ENCODE measurements at regions not wholly inside any gene's neighbourhood (a gene's known extent, or its start where the extent isn't known, plus 50 kb on each side); places are given as distances from the start of the nearest gene placed in this dataset.

GRCh38 chr18:46386788-46387187 lies 270.2 kb downstream of the LOXHD1 start:
- Histone ChIP-seq H3K79me2 (ENCODE audit: low read length) (no peaks in the 10 kb centered on the region), H4K20me1 (ENCODE audit: low read length) (no peaks in the 10 kb centered on the region), H3K4me3 (ENCODE audit: low read length) (no peak overlapping the region), H3K4me2 (ENCODE audit: low read length) (no peak overlapping the region), H3F3A (ENCODE audit: low read length, unreplicated experiment) (no peaks in the 10 kb centered on the region), H2AFZ (ENCODE audit: low read length) (no peak overlapping the region), H3K9me2 (replicated peaks; ENCODE audit: low read length) (no peaks in the 10 kb centered on the region), H3K27ac (ENCODE audit: low read length) (no peak overlapping the region), H3K9ac (ENCODE audit: low read length) (no peak overlapping the region), H3K36me3 (ENCODE audit: low read depth, low read length) (no peaks in the 10 kb centered on the region), H3K4me1 (ENCODE audit: insufficient read depth, low read length) (no peaks in the 10 kb centered on the region), H3K9me3 (ENCODE audit: low read length) (no peaks in the 10 kb centered on the region), H3K27me3 (ENCODE audit: low read length) (no peaks in the 10 kb centered on the region)
- ATAC-seq (no peak), DNase-seq (no peak)
- ChIA-PET POLR2A (ENCODE audit: unreplicated experiment) (no interaction called here), CTCF (no interaction called here)
- BruUV-seq (replicated peaks) = no TSS peak
- TF ChIP-seq EZH2phosphoT487 (IDR thresholded peaks at IDR 0.05; ENCODE audit: borderline replicate concordance, low read length) = no peak
- TF ChIP-seq CTCF (conservative IDR thresholded peaks at IDR 0.05; ENCODE audit: low read depth, low read length) = no peak
- TF ChIP-seq EZH2 (IDR thresholded peaks at IDR 0.05; ENCODE audit: low read length, unreplicated experiment) = no peak
- intact Hi-C loops (cut with micrococcal nuclease) = no loop called here

GRCh38 chr18:46387441-46388131 lies 269.4 kb downstream of the LOXHD1 start:
- ATAC-seq = no peak
- no peaks in the 10 kb centered on the region for H3K9me3 ChIP-seq (ENCODE audit: low read length)
- DNase-seq = no peak
- TF ChIP-seq EZH2 (IDR thresholded peaks at IDR 0.05; ENCODE audit: low read length, unreplicated experiment) = no peak
- no peak for TF ChIP-seq CTCF (conservative IDR thresholded peaks at IDR 0.05; ENCODE audit: low read depth, low read length)
- TF ChIP-seq EZH2phosphoT487 (IDR thresholded peaks at IDR 0.05; ENCODE audit: borderline replicate concordance, low read length) = no peak
- H2AFZ ChIP-seq (ENCODE audit: low read length) = no peak overlapping the region
- no peaks in the 10 kb centered on the region for H3K27me3 ChIP-seq (ENCODE audit: low read length)
- no peaks in the 10 kb centered on the region for H3F3A ChIP-seq (ENCODE audit: low read length, unreplicated experiment)
- ChIA-PET POLR2A (ENCODE audit: unreplicated experiment) (no interaction called here), CTCF (no interaction called here)
- no peak overlapping the region for H3K9ac ChIP-seq (ENCODE audit: low read length)
- H3K4me3 ChIP-seq (ENCODE audit: low read length) = no peak overlapping the region
- BruUV-seq (replicated peaks) = no TSS peak
- intact Hi-C loops (cut with micrococcal nuclease) = no loop called here
- H3K4me2 ChIP-seq (ENCODE audit: low read length) = no peak overlapping the region
- no peaks in the 10 kb centered on the region for H3K79me2 ChIP-seq (ENCODE audit: low read length)
- H3K9me2 ChIP-seq (replicated peaks; ENCODE audit: low read length) = no peaks in the 10 kb centered on the region
- H3K36me3 ChIP-seq (ENCODE audit: low read depth, low read length) = no peaks in the 10 kb centered on the region
- no peaks in the 10 kb centered on the region for H3K4me1 ChIP-seq (ENCODE audit: insufficient read depth, low read length)
- H4K20me1 ChIP-seq (ENCODE audit: low read length) = no peaks in the 10 kb centered on the region
- H3K27ac ChIP-seq (ENCODE audit: low read length) = no peak overlapping the region

- Histone ChIP-seq H3K27ac (ENCODE audit: low read length) (no peak overlapping the region), H3K36me3 (ENCODE audit: low read depth, low read length) (no peaks in the 10 kb centered on the region), H2AFZ (ENCODE audit: low read length) (no peak overlapping the region), H3K9me3 (ENCODE audit: low read length) (no peaks in the 10 kb centered on the region), H3K4me2 (ENCODE audit: low read length) (no peak overlapping the region), H3K9me2 (replicated peaks; ENCODE audit: low read length) (no peaks in the 10 kb centered on the region), H3K4me1 (ENCODE audit: insufficient read depth, low read length) (no peaks in the 10 kb centered on the region), H3K79me2 (ENCODE audit: low read length) (no peaks in the 10 kb centered on the region), H3F3A (ENCODE audit: low read length, unreplicated experiment) (no peaks in the 10 kb centered on the region), H4K20me1 (ENCODE audit: low read length) (no peaks in the 10 kb centered on the region), H3K9ac (ENCODE audit: low read length) (no peak overlapping the region), H3K27me3 (ENCODE audit: low read length) (no peaks in the 10 kb centered on the region), H3K4me3 (ENCODE audit: low read length) (no peak overlapping the region)
- CTCF ChIA-PET = no interaction called here
- no peak for ATAC-seq
- POLR2A ChIA-PET (ENCODE audit: unreplicated experiment) = no interaction called here
- DNase-seq = no peak
- TF ChIP-seq EZH2 (IDR thresholded peaks at IDR 0.05; ENCODE audit: low read length, unreplicated experiment) = no peak
- no peak for TF ChIP-seq EZH2phosphoT487 (IDR thresholded peaks at IDR 0.05; ENCODE audit: borderline replicate concordance, low read length)
- no peak for TF ChIP-seq CTCF (conservative IDR thresholded peaks at IDR 0.05; ENCODE audit: low read depth, low read length)
- intact Hi-C loops (cut with micrococcal nuclease) = no loop called here
- no TSS peak for BruUV-seq (replicated peaks)
These were observed 268.7 kb downstream of the LOXHD1 start for GRCh38 chr18:46388286-46388685.
